GM18505 (cell line): ENCODE measurements at regions not wholly inside any gene's neighbourhood (a gene's known extent, or its start where the extent isn't known, plus 50 kb on each side); places are given as distances from the start of the nearest gene placed in this dataset.

Experiments
- ATAC-seq: cut with Tn5 transposase; IDR thresholded peaks from one replicate; pipeline ENCODE4 v1.9.1; 2021; ENCODE audit not compliant: unreplicated experiment
- POLR2A ChIP-seq: IDR thresholded peaks from 4 replicates; pipeline ENCODE4 v1.6.1; 2011; ENCODE audit warnings: borderline replicate concordance; ENCODE audit not compliant: insufficient read depth, insufficient read length; ENCODE audit errors: extremely low read depth

GRCh38 chr2:123283431-123283830, 741.7 kb upstream of the CNTNAP5 start:
- no peak for ATAC-seq
- TF ChIP-seq POLR2A, result no peak

- no peak for TF ChIP-seq POLR2A
- no peak for ATAC-seq
These were observed 721.4 kb upstream of the CNTNAP5 start for GRCh38 chr2:123303731-123304130.
